RPMI7951 (cell line): ENCODE measurements at regions not wholly inside any gene's neighbourhood (a gene's known extent, or its start where the extent isn't known, plus 50 kb on each side); places are given as distances from the start of the nearest gene placed in this dataset.
"Not testable (repeated sequence)": the region's sequence is repeated elsewhere in the genome, so short reads cannot be mapped to it uniquely, and the experiment has no call there.

ENCODE experiments used
- DNase-seq: peaks from one replicate; pipeline ENCODE4 v3.0.0-alpha.2; 2012; ENCODE audit warnings: low read depth

GRCh38 chr14:56046546-56046945 is 71.7 kb upstream of the PELI2 start:
- DNase-seq = no peak

GRCh38 chr14:56046996-56047395 is 71.2 kb upstream of the PELI2 start:
- no peak for DNase-seq

GRCh38 chr14:56049536-56049935 is 68.7 kb upstream of the PELI2 start:
- no peak for DNase-seq

- DNase-seq = no peak
Observed at GRCh38 chr14:56055511-56055910, 62.7 kb upstream of the PELI2 start.

GRCh38 chr14:56056031-56056430 is 62.2 kb upstream of the PELI2 start:
- DNase-seq = no peak

GRCh38 chr14:56057071-56057741 is 61.0 kb upstream of the PELI2 start:
- DNase-seq = no peak

GRCh38 chr14:56057767-56058166 is 60.4 kb upstream of the PELI2 start:
- DNase-seq = no peak

GRCh38 chr14:56059054-56059453 is 59.2 kb upstream of the PELI2 start:
- DNase-seq = no peak

GRCh38 chr14:56061051-56061450 is 57.2 kb upstream of the PELI2 start:
- no peak for DNase-seq

- no peak for DNase-seq
Observed at GRCh38 chr14:56063131-56063530, 55.1 kb upstream of the PELI2 start.

- DNase-seq = no peak
Observed at GRCh38 chr14:56064513-56064912, 53.7 kb upstream of the PELI2 start.

- not testable (repeated sequence) for DNase-seq
Observed at GRCh38 chr14:56065199-56065598, 53.0 kb upstream of the PELI2 start.

- DNase-seq = no peak
Observed at GRCh38 chr14:56065621-56066290, 52.5 kb upstream of the PELI2 start.
